Endothelial cell of umbilical vein (primary cell): ENCODE measurements at regions not wholly inside any gene's neighbourhood (a gene's known extent, or its start where the extent isn't known, plus 50 kb on each side); places are given as distances from the start of the nearest gene placed in this dataset.
"Not testable (repeated sequence)": the region's sequence is repeated elsewhere in the genome, so short reads cannot be mapped to it uniquely, and the experiment has no call there.

Experiments used
- BruUV-seq: library from RNA; stranded (reverse); fragments of 400-500 nt; replicated peaks from 2 replicates; lab custom pipeline; 2021; lab: Mats Ljungman, UMichigan
- CTCF ChIA-PET: fragments of 300-600, 350-600 bp; sonication (Branson Sonifier 250); formaldehyde crosslinking; loops from one replicate; lab custom pipeline; 2021; ENCODE audit warnings: antibody characterized with exemption, inconsistent platforms; lab: Charles Lee
- POLR2A ChIA-PET: fragments of 300-600, 350-600 bp; sonication (Branson Sonifier 250); formaldehyde crosslinking; loops from one replicate; lab custom pipeline; 2021; ENCODE audit warnings: antibody characterized with exemption, inconsistent platforms; lab: Charles Lee
- DNase-seq: peaks from one replicate; pipeline ENCODE4 v3.0.0-alpha.2; 2011; ENCODE audit warnings: low read depth, low spot score
- FAIRE-seq: peaks from 2 replicates; lab custom pipeline; 2011; peaks lifted over from hg19 to GRCh38; lab: Jason Lieb, UNC
- H2AFZ ChIP-seq: 2 replicates; pipeline ENCODE4 v1.6.0; 2012; ENCODE audit warnings: low read depth, low read length, control low read depth, inconsistent platforms
- H3K27ac ChIP-seq: 2 replicates; pipeline ENCODE4 v1.5.1; 2011; ENCODE audit warnings: low read depth, mild to moderate bottlenecking, control low read depth, low read length, moderate library complexity; ENCODE audit not compliant: insufficient read depth
- H3K27me3 ChIP-seq, 2 experiments: 2 replicates each; pipeline versions ENCODE4 v1.6.0 to v1.6.1; 2011; ENCODE audit warnings: low read length in 2 of 2, mixed read lengths in 1 of 2; ENCODE audit not compliant: control insufficient read depth in 2 of 2, insufficient read depth in 2 of 2
- H3K36me3 ChIP-seq, 2 experiments: 2 replicates in 1 of 2; 3 replicates in 1 of 2; pipeline ENCODE4 v1.5.1; 2011; ENCODE audit warnings: low read length in 2 of 2, mild to moderate bottlenecking in 1 of 2, moderate library complexity in 1 of 2; ENCODE audit not compliant: control insufficient read depth in 2 of 2, insufficient read depth in 2 of 2; ENCODE audit errors: extremely low read depth in 1 of 2
- H3K4me1 ChIP-seq: 3 replicates; pipeline ENCODE4 v1.5.1; 2011; ENCODE audit warnings: mild to moderate bottlenecking, low read length; ENCODE audit not compliant: control insufficient read depth, insufficient read depth; ENCODE audit errors: extremely low read depth
- H3K4me2 ChIP-seq: 2 replicates; pipeline ENCODE4 v1.6.1; 2011; ENCODE audit warnings: low read length, control low read depth, mixed read lengths; ENCODE audit not compliant: insufficient read depth
- H3K4me3 ChIP-seq, 3 experiments: fragments of 200-600 bp in 1 of 3; sonication (generic), shearing (Covaris generic) in 1 of 3; replicated peaks in 1 of 3; 2 replicates each; pipeline ENCODE4 v1.5.1; 2011 to 2016; ENCODE audit warnings: control low read depth in 3 of 3, low read length in 3 of 3, mild to moderate bottlenecking in 2 of 3, inconsistent platforms in 1 of 3, low read depth in 1 of 3, moderate library complexity in 1 of 3; ENCODE audit not compliant: insufficient read depth in 1 of 3
- H3K79me2 ChIP-seq: 2 replicates; pipeline ENCODE4 v1.6.0; 2012; ENCODE audit warnings: low read length, inconsistent platforms; ENCODE audit not compliant: control insufficient read depth, insufficient read depth
- H3K9ac ChIP-seq: replicated peaks from 2 replicates; pipeline ENCODE3; 2011; ENCODE audit warnings: low read length, control low read depth; ENCODE audit not compliant: insufficient read depth; ENCODE audit errors: extremely low read depth
- H3K9me1 ChIP-seq: replicated peaks from 3 replicates; pipeline ENCODE4 v1.6.0; 2011; ENCODE audit warnings: mild to moderate bottlenecking, low read length; ENCODE audit not compliant: control insufficient read depth, insufficient read depth; ENCODE audit errors: extremely low read depth
- H3K9me3 ChIP-seq: replicated peaks from 2 replicates; pipeline ENCODE4 v1.5.1; 2012; ENCODE audit warnings: low read length, inconsistent platforms; ENCODE audit not compliant: control insufficient read depth, insufficient read depth
- H4K20me1 ChIP-seq: replicated peaks from 2 replicates; pipeline ENCODE3; 2011; ENCODE audit warnings: mild to moderate bottlenecking, low read length; ENCODE audit not compliant: control insufficient read depth, insufficient read depth; ENCODE audit errors: extremely low read depth
- EZH2 ChIP-seq: IDR thresholded peaks from 2 replicates; pipeline ENCODE4 v1.6.1; 2012; ENCODE audit warnings: borderline replicate concordance, low read depth, mild to moderate bottlenecking, moderate library complexity, low read length, inconsistent platforms; ENCODE audit not compliant: severe bottlenecking
- FOS ChIP-seq: IDR thresholded peaks from 2 replicates; pipeline ENCODE4 v1.6.1; 2011; ENCODE audit warnings: mild to moderate bottlenecking, low read length, moderate library complexity, borderline replicate concordance; ENCODE audit not compliant: insufficient read depth
- GATA2 ChIP-seq: IDR thresholded peaks from 2 replicates; pipeline ENCODE4 v1.7.0; 2011; ENCODE audit warnings: low read depth, mild to moderate bottlenecking, moderate library complexity, mixed read lengths, low read length; ENCODE audit not compliant: insufficient read length, insufficient read depth
- JUN ChIP-seq: IDR thresholded peaks from 2 replicates; pipeline ENCODE4 v1.6.1; 2011; ENCODE audit warnings: borderline replicate concordance, low read depth; ENCODE audit not compliant: insufficient read length, insufficient read depth
- MAX ChIP-seq: IDR thresholded peaks from 2 replicates; pipeline ENCODE4 v1.6.1; 2011; ENCODE audit not compliant: insufficient read depth, insufficient read length
- MYC ChIP-seq: IDR thresholded peaks from one replicate; pipeline ENCODE4 v1.6.1; 2011; ENCODE audit warnings: mild to moderate bottlenecking, low read depth, low read length
- POLR2A ChIP-seq: IDR thresholded peaks from 2 replicates; pipeline ENCODE4 v1.6.1; 2012; ENCODE audit warnings: low read depth, mild to moderate bottlenecking, control low read depth, low read length
- POLR2AphosphoS5 ChIP-seq: IDR thresholded peaks from 2 replicates; pipeline ENCODE4 v1.6.1; 2012; ENCODE audit warnings: low read depth, mild to moderate bottlenecking, control low read depth, low read length, moderate library complexity; ENCODE audit not compliant: insufficient read depth
- dilution Hi-C: fragments of 300-500 bp; cut with MboI; formaldehyde crosslinking; loops from one replicate; pipeline ENCODE4 v1.15.0; 2019; ENCODE audit warnings: low sequenced_read_pairs; ENCODE audit not compliant: extremely low pct_ligation_motif_present
- intact Hi-C: fragments of 100-400 bp; cut with micrococcal nuclease; formaldehyde crosslinking; loops from one replicate; pipeline ENCODE4 v1.10.0; 2022
- TF ChIP-seq, protein P1 (sequence below), 2 donors: IDR thresholded peaks; 1 replicate in 1 of 2; 2 replicates in 1 of 2; pipeline ENCODE4 v1.5.1; 2011; ENCODE audit warnings: low read length in 2 of 2, mild to moderate bottlenecking in 2 of 2, moderate library complexity in 2 of 2, control low read depth in 1 of 2, inconsistent platforms in 1 of 2, low read depth in 1 of 2; ENCODE audit not compliant: insufficient read depth in 1 of 2; ENCODE audit errors: extremely low read depth in 1 of 2

GRCh38 chr3:95586754-95587153, 1227.6 kb upstream of the EPHA6 start:
- no peak overlapping the region for H3K27ac ChIP-seq
- no peak overlapping the region for H3K9ac ChIP-seq
- dilution Hi-C loops (no loop called here), intact Hi-C loops (no loop called here)
- H2AFZ ChIP-seq: no peak overlapping the region
- no peaks in the 10 kb centered on the region for H3K9me1 ChIP-seq
- no peak for FAIRE-seq
- H3K27me3 ChIP-seq: no peaks in the 10 kb centered on the region
- BruUV-seq: no TSS peak
- H4K20me1 ChIP-seq: no peaks in the 10 kb centered on the region
- no peak overlapping the region for H3K4me3 ChIP-seq
- H3K4me2 ChIP-seq: no peak overlapping the region
- no peaks in the 10 kb centered on the region for H3K9me3 ChIP-seq
- H3K79me2 ChIP-seq: no peaks in the 10 kb centered on the region
- ChIA-PET CTCF (no interaction called here), POLR2A (no interaction called here)
- no peaks in the 10 kb centered on the region for H3K4me1 ChIP-seq
- no peak for TF ChIP-seq POLR2AphosphoS5
- TF ChIP-seq MAX: no peak
- no peak for TF ChIP-seq MYC
- no peak for TF ChIP-seq FOS
- TF ChIP-seq GATA2: no peak
- no peak for TF ChIP-seq JUN
- TF ChIP-seq, protein P1, sequence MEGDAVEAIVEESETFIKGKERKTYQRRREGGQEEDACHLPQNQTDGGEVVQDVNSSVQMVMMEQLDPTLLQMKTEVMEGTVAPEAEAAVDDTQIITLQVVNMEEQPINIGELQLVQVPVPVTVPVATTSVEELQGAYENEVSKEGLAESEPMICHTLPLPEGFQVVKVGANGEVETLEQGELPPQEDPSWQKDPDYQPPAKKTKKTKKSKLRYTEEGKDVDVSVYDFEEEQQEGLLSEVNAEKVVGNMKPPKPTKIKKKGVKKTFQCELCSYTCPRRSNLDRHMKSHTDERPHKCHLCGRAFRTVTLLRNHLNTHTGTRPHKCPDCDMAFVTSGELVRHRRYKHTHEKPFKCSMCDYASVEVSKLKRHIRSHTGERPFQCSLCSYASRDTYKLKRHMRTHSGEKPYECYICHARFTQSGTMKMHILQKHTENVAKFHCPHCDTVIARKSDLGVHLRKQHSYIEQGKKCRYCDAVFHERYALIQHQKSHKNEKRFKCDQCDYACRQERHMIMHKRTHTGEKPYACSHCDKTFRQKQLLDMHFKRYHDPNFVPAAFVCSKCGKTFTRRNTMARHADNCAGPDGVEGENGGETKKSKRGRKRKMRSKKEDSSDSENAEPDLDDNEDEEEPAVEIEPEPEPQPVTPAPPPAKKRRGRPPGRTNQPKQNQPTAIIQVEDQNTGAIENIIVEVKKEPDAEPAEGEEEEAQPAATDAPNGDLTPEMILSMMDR (IDR thresholded peaks at IDR 0.05; ENCODE audit: extremely low read depth in 1 of 2, insufficient read depth in 1 of 2, low read depth in 1 of 2, low read length in 2 of 2): no peak
- no peak for TF ChIP-seq POLR2A
- TF ChIP-seq EZH2: no peak
- DNase-seq: no peak
- no peaks in the 10 kb centered on the region for H3K36me3 ChIP-seq

DNA sequence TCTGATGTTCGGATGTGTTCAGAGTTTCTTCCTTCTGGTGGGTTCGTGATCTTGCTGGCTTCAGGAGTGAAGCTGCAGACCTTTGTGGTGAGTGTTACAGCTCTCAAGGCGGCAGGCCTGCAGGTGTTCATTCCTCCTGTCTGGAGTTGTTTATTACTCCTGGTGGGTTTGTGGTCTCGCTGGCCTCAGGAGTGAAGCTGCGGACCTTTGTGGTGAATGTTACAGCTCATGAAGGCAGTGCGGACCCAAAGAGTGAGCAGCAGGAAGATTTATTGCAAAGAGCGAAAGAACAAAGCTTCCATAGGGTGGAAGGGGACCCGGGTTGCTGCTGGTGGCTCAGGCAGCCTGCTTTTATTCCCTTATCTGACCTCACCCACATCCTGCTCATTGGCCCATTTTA, 1226.8 kb upstream of the EPHA6 start:
- H2AFZ ChIP-seq, H3K9ac ChIP-seq, H3K27ac ChIP-seq, H3K27me3 ChIP-seq, FAIRE-seq, intact Hi-C loops, H3K4me1 ChIP-seq, H3K9me1 ChIP-seq, POLR2A ChIA-PET, H4K20me1 ChIP-seq, H3K79me2 ChIP-seq, CTCF ChIA-PET, H3K4me2 ChIP-seq, H3K4me3 ChIP-seq, DNase-seq, BruUV-seq, dilution Hi-C loops, H3K36me3 ChIP-seq, H3K9me3 ChIP-seq: not testable (repeated sequence)
